Neural crest cell (in vitro differentiated cells): ENCODE measurements at regions not wholly inside any gene's neighbourhood (a gene's known extent, or its start where the extent isn't known, plus 50 kb on each side); places are given as distances from the start of the nearest gene placed in this dataset.
"Not testable (repeated sequence)": the region's sequence is repeated elsewhere in the genome, so short reads cannot be mapped to it uniquely, and the experiment has no call there.

Experiments used
- DNase-seq: peaks from one replicate; pipeline ENCODE4 v3.0.0; 2021; ENCODE audit warnings: low read depth, mixed read lengths, low spot score
- H3K27ac Mint-ChIP-seq: one replicate; pipeline ENCODE4 v1.8.0; 2021; ENCODE audit warnings: mild to moderate bottlenecking, mixed read lengths; ENCODE audit not compliant: unreplicated experiment
- H3K27me3 Mint-ChIP-seq: 2 replicates; pipeline ENCODE4 v1.8.0; 2021; ENCODE audit warnings: low read depth, mild to moderate bottlenecking, mixed read lengths
- H3K36me3 Mint-ChIP-seq: 2 replicates; pipeline ENCODE4 v1.8.0; 2021; ENCODE audit warnings: low read depth, mild to moderate bottlenecking, mixed read lengths
- H3K4me1 Mint-ChIP-seq: 2 replicates; pipeline ENCODE4 v1.8.0; 2021; ENCODE audit warnings: mixed read lengths
- H3K4me3 Mint-ChIP-seq: one replicate; pipeline ENCODE4 v1.8.0; 2021; ENCODE audit warnings: mild to moderate bottlenecking, mixed read lengths
- H3K9me3 Mint-ChIP-seq: 2 replicates; pipeline ENCODE4 v1.8.0; 2021; ENCODE audit warnings: mixed read lengths
- TF ChIP-seq, protein P1 (sequence below): fragments of 200-600 bp; sonication (generic); conservative IDR thresholded peaks from 2 replicates; pipeline ENCODE4 v1.5.0; 2021; ENCODE audit warnings: antibody characterized with exemption, mild to moderate bottlenecking

DNA sequence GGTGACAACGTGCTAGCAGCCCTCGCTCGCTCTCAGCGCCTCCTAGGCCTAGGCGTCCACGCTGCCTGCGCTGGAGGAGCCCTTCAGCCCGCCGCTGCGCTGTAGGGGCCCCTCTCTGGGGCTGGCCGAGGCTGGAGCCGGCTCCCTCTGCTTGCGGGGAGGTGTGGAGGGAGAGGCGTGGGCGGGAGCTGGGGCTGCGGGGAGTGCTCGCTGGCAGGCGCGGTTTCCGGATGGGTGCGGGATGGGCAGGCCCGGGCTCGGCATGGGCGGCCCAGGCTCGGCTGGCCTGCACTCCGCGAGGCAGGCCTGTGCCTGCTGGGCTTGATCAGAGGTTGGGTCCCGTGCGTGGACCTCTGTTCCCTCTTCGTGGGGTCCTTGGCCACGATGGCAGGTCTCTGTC is 472.6 kb downstream of the PRR16 start:
- no peak for DNase-seq
- no peaks in the 10 kb centered on the region for H3K9me3 Mint-ChIP-seq

GRCh38 chr5:120938604-120939003 is 474.5 kb downstream of the PRR16 start:
- Mint-ChIP-seq H3K36me3 (no peaks in the 10 kb centered on the region), H3K4me3 (no peak overlapping the region), H3K4me1 (no peaks in the 10 kb centered on the region), H3K27ac (no peak overlapping the region), H3K9me3 (no peaks in the 10 kb centered on the region), H3K27me3 (no peaks in the 10 kb centered on the region)
- TF ChIP-seq, protein P1, sequence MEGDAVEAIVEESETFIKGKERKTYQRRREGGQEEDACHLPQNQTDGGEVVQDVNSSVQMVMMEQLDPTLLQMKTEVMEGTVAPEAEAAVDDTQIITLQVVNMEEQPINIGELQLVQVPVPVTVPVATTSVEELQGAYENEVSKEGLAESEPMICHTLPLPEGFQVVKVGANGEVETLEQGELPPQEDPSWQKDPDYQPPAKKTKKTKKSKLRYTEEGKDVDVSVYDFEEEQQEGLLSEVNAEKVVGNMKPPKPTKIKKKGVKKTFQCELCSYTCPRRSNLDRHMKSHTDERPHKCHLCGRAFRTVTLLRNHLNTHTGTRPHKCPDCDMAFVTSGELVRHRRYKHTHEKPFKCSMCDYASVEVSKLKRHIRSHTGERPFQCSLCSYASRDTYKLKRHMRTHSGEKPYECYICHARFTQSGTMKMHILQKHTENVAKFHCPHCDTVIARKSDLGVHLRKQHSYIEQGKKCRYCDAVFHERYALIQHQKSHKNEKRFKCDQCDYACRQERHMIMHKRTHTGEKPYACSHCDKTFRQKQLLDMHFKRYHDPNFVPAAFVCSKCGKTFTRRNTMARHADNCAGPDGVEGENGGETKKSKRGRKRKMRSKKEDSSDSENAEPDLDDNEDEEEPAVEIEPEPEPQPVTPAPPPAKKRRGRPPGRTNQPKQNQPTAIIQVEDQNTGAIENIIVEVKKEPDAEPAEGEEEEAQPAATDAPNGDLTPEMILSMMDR = no peak
- no peak for DNase-seq

More for the DNA sequence above, 472.6 kb downstream of the PRR16 start:
- H3K27ac Mint-ChIP-seq = no peak overlapping the region
- H3K27me3 Mint-ChIP-seq = no peaks in the 10 kb centered on the region
- H3K36me3 Mint-ChIP-seq = no peaks in the 10 kb centered on the region
- H3K4me1 Mint-ChIP-seq = no peaks in the 10 kb centered on the region
- TF ChIP-seq, protein P1 = no peak
- no peak overlapping the region for H3K4me3 Mint-ChIP-seq

- TF ChIP-seq, protein P1 = no peak
- H3K36me3 Mint-ChIP-seq = no peaks in the 10 kb centered on the region
- H3K4me1 Mint-ChIP-seq = no peaks in the 10 kb centered on the region
- no peak overlapping the region for H3K4me3 Mint-ChIP-seq
- no peaks in the 10 kb centered on the region for H3K9me3 Mint-ChIP-seq
- H3K27me3 Mint-ChIP-seq = no peaks in the 10 kb centered on the region
- DNase-seq = no peak
- no peak overlapping the region for H3K27ac Mint-ChIP-seq
Observed at GRCh38 chr5:120942596-120943350, 478.7 kb downstream of the PRR16 start.

- not testable (repeated sequence) for H3K36me3 Mint-ChIP-seq, H3K27ac Mint-ChIP-seq, H3K27me3 Mint-ChIP-seq, DNase-seq, H3K4me1 Mint-ChIP-seq, H3K4me3 Mint-ChIP-seq
- peaks cover 14% of the 10 kb centered on the region for H3K9me3 Mint-ChIP-seq
Observed at GRCh38 chr5:120949596-120949995, 485.5 kb downstream of the PRR16 start.

DNA sequence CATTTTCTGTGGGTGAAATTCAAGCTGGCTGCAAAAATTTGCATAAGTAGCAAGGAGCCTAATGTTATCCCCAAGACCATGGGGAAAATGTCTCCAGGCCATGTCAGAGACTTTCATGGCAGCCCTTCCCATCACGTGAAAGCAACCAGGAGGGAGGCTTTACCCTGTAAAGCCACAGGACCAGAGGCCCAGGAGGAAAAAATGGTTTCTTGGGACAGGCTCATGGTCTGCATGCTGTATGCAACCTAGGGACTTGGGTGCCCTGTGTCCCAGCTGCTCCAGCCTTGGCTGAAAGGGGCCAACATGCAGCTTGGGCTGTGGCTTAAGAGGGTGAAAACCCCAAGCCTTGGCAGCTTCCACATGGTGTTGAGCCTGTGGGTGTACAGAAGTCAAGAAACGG is 489.3 kb downstream of the PRR16 start:
- DNase-seq, H3K4me1 Mint-ChIP-seq, H3K4me3 Mint-ChIP-seq, H3K36me3 Mint-ChIP-seq, H3K27ac Mint-ChIP-seq, H3K27me3 Mint-ChIP-seq: not testable (repeated sequence)
- H3K9me3 Mint-ChIP-seq = peaks cover 14% of the 10 kb centered on the region

- Mint-ChIP-seq H3K9me3 (peaks cover 14% of the 10 kb centered on the region), H3K27me3 (no peaks in the 10 kb centered on the region)
Observed at GRCh38 chr5:120954255-120954654, 490.2 kb downstream of the PRR16 start.

More at GRCh38 chr5:120954255-120954654, 490.2 kb downstream of the PRR16 start:
- no peak overlapping the region for H3K27ac Mint-ChIP-seq
- TF ChIP-seq, protein P1 = no peak
- H3K4me1 Mint-ChIP-seq = no peaks in the 10 kb centered on the region
- H3K36me3 Mint-ChIP-seq = no peaks in the 10 kb centered on the region
- H3K4me3 Mint-ChIP-seq = no peak overlapping the region
- DNase-seq = no peak
